ENCODE measurements at regions not wholly inside any gene's neighbourhood (a gene's known extent, or its start where the extent isn't known, plus 50 kb on each side); places are given as distances from the start of the nearest gene placed in this dataset.

- Histone ChIP-seq H4K20me1 (ENCODE audit: control insufficient read depth, insufficient read depth, insufficient read length) (no peaks in the 10 kb centered on the region), H3K23me2 (ENCODE audit: insufficient read length, low read depth, low read length, poor library complexity, severe bottlenecking) (no peaks in the 10 kb centered on the region), H3K9ac (ENCODE audit: extremely low read depth, insufficient read length, low read length) (no peak overlapping the region), H3K79me1 (ENCODE audit: insufficient read depth, low read depth, low read length, poor library complexity, severe bottlenecking) (no peaks in the 10 kb centered on the region), H4K91ac (ENCODE audit: insufficient read length, low read depth, low read length) (no peak overlapping the region), H3K4ac (ENCODE audit: low read depth, low read length) (no peak overlapping the region), H3T11ph (ENCODE audit: low read length) (no peak overlapping the region), H2BK20ac (ENCODE audit: low read depth, low read length, poor library complexity, severe bottlenecking) (no peak overlapping the region), H3K4me1 (ENCODE audit: insufficient read depth, low read length) (no peaks in the 10 kb centered on the region), H3K23ac (ENCODE audit: insufficient read length, low read depth, low read length) (no peak overlapping the region), H3K4me2 (ENCODE audit: insufficient read depth, insufficient read length, low read length) (no peak overlapping the region), H2BK12ac (ENCODE audit: insufficient read length, low read depth, low read length) (no peak overlapping the region), H2BK5ac (ENCODE audit: insufficient read length, low read length) (no peak overlapping the region), H2BK15ac (ENCODE audit: low read depth, low read length) (no peak overlapping the region), H3K56ac (ENCODE audit: insufficient read length, low read depth, low read length) (no peak overlapping the region), H3K18ac (ENCODE audit: insufficient read length, low read depth, low read length) (no peak overlapping the region), H3K27ac (ENCODE audit: insufficient read length, low read depth, low read length) (no peak overlapping the region), H2AFZ (ENCODE audit: low read length) (no peak overlapping the region), H2BK120ac (ENCODE audit: low read depth, low read length, poor library complexity, severe bottlenecking) (no peak overlapping the region), H3K27me3 (ENCODE audit: insufficient read depth, low read length) (no peaks in the 10 kb centered on the region), H3K14ac (ENCODE audit: insufficient read depth, low read length) (no peak overlapping the region), H4K8ac (replicated peaks; ENCODE audit: insufficient read length, low read depth, low read length) (no peak overlapping the region), H3K9me3 (ENCODE audit: control insufficient read depth, low read depth, low read length) (no peaks in the 10 kb centered on the region), H2AK5ac (ENCODE audit: insufficient read length, low read length) (no peak overlapping the region), H4K5ac (ENCODE audit: insufficient read length, low read depth, low read length) (no peak overlapping the region), H3K79me2 (ENCODE audit: insufficient read depth, low read length) (no peaks in the 10 kb centered on the region)
- H3K4me1 Mint-ChIP-seq = no peaks in the 10 kb centered on the region
- H3K4me3 Mint-ChIP-seq = no peak overlapping the region
- no peak for DNase-seq
- no peak for TF ChIP-seq CTCF (conservative IDR thresholded peaks at IDR 0.05)
- H3K27ac Mint-ChIP-seq = no peak overlapping the region
- WGBS (ENCODE audit: extremely low coverage, insufficient read length, low lambda C conversion rate) = no CpG with 5 or more reads among the region's 14 CpGs
- peaks cover 4% of the 10 kb centered on the region for H3K27me3 Mint-ChIP-seq (ENCODE audit: low read depth)
- no peaks in the 10 kb centered on the region for H3K9me3 Mint-ChIP-seq
- H3K36me3 Mint-ChIP-seq (ENCODE audit: insufficient read depth in 1 of 3, low read depth in 3 of 3) = no peaks in the 10 kb centered on the region
Measured at GRCh38 chr13:26920614-26921355, 160.2 kb upstream of the GPR12 start.
